Fibroblast of the aortic adventitia (primary cell): ENCODE measurements at regions not wholly inside any gene's neighbourhood (a gene's known extent, or its start where the extent isn't known, plus 50 kb on each side); places are given as distances from the start of the nearest gene placed in this dataset.

ENCODE experiments used
- DNase-seq: peaks from one replicate; pipeline ENCODE4 v3.0.0-alpha.2; 2010; ENCODE audit warnings: low read depth
- H3K4me3 ChIP-seq: 2 replicates; pipeline ENCODE4 v1.5.1; 2011; ENCODE audit warnings: low read depth, mild to moderate bottlenecking, control low read depth, low read length, moderate library complexity
- TF ChIP-seq, protein P1 (sequence below): IDR thresholded peaks from 2 replicates; pipeline ENCODE4 v1.5.1; 2011; ENCODE audit warnings: mild to moderate bottlenecking, low read length, control low read depth, inconsistent platforms; ENCODE audit not compliant: insufficient read depth

DNA sequence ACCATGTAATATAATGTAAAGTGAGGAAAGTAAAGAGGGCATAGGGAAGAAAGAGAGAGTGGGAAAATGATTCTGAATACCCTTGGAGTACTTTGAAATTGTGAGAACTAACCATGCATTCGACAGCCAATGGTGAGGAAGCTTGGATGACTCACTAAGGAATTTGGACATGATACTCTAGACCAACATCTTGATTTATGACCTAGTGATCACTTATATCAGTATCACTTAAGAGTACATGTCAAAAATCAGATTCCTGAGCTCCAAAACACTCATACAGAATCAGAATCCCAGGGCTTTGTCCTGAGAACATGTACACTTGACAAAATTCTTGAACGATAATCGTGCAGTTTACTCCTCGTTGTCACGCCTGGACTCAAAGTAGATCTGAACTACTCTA is 1899.8 kb upstream of the PIK3C3 start:
- no peak for DNase-seq
- H3K4me3 ChIP-seq, result no peak overlapping the region
- TF ChIP-seq, protein P1, sequence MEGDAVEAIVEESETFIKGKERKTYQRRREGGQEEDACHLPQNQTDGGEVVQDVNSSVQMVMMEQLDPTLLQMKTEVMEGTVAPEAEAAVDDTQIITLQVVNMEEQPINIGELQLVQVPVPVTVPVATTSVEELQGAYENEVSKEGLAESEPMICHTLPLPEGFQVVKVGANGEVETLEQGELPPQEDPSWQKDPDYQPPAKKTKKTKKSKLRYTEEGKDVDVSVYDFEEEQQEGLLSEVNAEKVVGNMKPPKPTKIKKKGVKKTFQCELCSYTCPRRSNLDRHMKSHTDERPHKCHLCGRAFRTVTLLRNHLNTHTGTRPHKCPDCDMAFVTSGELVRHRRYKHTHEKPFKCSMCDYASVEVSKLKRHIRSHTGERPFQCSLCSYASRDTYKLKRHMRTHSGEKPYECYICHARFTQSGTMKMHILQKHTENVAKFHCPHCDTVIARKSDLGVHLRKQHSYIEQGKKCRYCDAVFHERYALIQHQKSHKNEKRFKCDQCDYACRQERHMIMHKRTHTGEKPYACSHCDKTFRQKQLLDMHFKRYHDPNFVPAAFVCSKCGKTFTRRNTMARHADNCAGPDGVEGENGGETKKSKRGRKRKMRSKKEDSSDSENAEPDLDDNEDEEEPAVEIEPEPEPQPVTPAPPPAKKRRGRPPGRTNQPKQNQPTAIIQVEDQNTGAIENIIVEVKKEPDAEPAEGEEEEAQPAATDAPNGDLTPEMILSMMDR, result no peak

DNA sequence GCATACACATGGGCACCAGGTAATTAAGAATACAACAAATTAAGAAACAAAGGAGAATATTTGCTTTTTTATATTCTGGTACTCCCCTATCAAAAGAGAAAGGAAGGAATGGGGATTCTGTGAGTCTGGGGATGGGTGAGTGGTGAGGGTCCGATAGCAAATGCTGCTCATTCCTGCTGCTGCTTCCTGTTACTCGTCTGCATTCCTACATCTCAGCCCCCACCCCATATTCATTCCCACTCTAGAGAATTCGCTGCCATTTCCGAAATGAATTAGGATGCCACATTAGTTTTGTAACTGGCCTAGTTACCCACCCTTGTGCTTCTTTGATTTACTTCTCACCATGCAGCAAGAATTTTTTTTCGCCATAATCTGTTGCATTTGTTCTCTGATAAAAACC is 1905.3 kb upstream of the PIK3C3 start:
- no peak overlapping the region for H3K4me3 ChIP-seq
- no peak for DNase-seq
- TF ChIP-seq, protein P1, result no peak

DNA sequence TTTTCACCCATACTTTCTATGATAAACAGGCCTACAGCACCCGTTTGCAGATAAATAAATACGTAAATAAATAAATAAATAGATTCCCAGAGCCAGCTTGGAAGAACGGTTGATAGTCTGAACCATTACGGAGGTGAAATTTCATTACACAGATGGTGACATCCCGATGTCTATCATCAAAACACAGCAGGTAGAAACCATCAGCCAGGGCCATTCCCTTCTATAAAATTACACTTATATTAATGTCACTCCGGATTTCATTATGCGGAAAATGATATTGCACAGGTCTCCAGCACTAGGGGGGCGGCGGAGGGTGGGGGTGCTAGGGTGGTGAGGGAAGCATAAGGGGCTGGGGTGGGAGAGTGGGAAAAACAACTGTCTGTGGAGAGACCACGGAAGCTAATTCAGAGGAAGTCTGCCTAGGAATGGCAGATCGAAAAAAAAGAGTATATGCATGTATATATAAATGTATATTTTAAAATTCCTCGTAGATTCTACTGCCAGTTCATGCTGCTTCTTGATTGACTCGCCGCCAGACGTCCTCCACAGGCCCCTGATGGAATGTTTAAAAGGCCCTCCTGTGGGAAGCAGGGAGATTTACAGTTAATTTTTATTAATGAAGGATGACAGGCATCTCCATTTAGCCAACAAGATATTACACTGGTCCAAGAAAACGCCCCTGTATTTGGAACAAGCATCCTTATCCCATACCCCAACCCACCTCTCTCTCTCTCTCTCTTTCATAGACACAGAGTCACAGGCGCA is 1906.0 kb upstream of the PIK3C3 start:
- TF ChIP-seq, protein P1, result no peak
- no peak overlapping the region for H3K4me3 ChIP-seq
- no peak for DNase-seq

DNA sequence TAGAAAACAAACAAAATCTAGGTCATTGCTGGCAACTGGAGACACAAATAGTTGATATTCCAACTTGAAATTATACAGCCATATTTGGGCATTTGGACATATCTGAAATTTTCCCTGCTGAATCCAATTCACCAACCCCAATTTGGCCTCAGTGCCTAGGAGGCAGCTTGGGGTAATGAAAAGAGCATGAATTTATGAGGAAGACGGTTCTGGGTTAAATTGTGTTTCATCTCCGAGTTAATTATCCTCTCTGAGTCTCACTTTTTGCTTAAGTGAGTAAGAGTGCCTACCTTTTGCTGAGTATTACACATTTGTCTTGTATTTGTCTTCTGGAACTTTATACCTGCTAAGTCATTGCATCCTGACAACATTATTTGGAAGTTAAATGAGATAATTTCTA is 1906.8 kb upstream of the PIK3C3 start:
- H3K4me3 ChIP-seq, result no peak overlapping the region
- TF ChIP-seq, protein P1, result no peak
- no peak for DNase-seq

DNA sequence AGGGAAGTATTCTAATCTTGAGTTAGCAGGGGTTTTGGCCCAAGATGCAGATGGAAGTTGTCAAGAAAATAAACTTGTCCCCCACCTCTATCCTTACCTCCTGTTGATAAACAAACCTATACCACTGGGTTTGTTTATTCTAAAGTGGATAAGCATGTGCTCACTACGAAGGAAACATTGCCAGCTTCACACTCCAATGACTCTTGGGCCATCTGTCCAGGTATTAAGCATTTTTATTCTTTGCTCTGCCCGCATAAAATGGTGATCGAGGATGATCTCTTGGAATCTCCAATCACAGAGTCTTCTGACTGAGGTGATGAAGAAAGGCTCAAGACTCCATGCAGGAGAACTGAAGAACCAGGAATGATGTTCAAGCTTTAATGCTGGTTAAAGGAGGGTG is 1908.4 kb upstream of the PIK3C3 start:
- H3K4me3 ChIP-seq, result no peak overlapping the region
- TF ChIP-seq, protein P1, result no peak
- DNase-seq, result no peak

DNA sequence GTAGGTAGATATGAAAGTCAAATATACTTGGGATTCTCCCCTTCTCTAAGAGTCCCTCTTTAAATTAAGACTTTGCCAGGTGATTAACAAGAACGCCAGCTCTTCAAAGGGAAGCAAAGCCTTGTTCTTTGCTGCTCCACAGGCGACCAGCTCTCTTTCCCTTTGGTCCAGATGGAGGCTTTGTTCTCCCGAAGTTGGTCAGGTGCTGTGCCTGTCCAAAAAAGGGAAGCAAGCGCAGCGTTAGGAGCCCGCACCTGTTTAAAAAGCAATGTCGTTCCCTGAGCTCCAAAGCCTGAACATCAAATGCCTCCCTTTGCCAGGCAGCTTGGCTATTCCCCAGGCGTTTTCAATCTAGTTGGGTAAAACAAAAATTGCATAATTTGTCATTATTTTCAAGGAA is 1913.1 kb upstream of the PIK3C3 start:
- TF ChIP-seq, protein P1, result no peak
- no peak overlapping the region for H3K4me3 ChIP-seq

DNA sequence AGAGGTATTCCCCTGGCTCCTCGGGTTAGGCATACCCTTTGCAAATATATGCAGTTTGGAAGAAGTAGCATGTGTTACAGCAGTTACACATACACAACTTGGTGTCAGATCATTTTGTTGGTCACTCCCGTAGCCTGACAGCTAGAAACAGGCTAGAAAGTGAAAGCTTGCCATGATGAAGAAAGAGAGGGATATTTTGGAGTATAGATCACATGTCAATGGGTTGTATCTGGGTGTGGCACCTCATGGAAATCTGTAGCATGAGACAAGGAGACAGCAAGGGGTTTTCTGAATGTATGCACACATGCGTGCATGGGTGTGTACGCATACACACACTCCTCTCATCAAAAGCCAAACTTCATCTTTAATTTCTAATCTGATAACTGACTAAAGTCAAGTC is 1914.5 kb upstream of the PIK3C3 start:
- no peak for DNase-seq
- TF ChIP-seq, protein P1, result no peak
- H3K4me3 ChIP-seq, result no peak overlapping the region

More for the DNA sequence above, 1913.1 kb upstream of the PIK3C3 start:
- DNase-seq, result no peak
